Limb (tissue), 2 donors: ENCODE measurements at regions not wholly inside any gene's neighbourhood (a gene's known extent, or its start where the extent isn't known, plus 50 kb on each side); places are given as distances from the start of the nearest gene placed in this dataset.

ENCODE experiments used
- DNase-seq, 2 donors: peaks; one replicate each; pipeline ENCODE4 v3.0.0-alpha.2; 2016; ENCODE audit errors: extremely low spot score in 2 of 2

GRCh38 chr2:145622285-145622684 lies 1102.4 kb upstream of the ZEB2 start:
- no peak for DNase-seq

GRCh38 chr2:145617906-145618305 lies 1098.0 kb upstream of the ZEB2 start:
- no peak for DNase-seq

- no peak for DNase-seq
Observed at GRCh38 chr2:145617420-145617819, 1097.5 kb upstream of the ZEB2 start.

- no peak for DNase-seq
Observed at GRCh38 chr2:145615626-145616025, 1095.7 kb upstream of the ZEB2 start.

GRCh38 chr2:145609951-145610350 lies 1090.0 kb upstream of the ZEB2 start:
- no peak for DNase-seq

- no peak for DNase-seq
Observed at GRCh38 chr2:145601361-145601925, 1081.5 kb upstream of the ZEB2 start.

- no peak for DNase-seq
Observed at GRCh38 chr2:145600811-145601210, 1080.9 kb upstream of the ZEB2 start.

- DNase-seq, result no peak
Observed at GRCh38 chr2:145599756-145600155, 1079.8 kb upstream of the ZEB2 start.

- DNase-seq, result no peak
Observed at GRCh38 chr2:145598434-145598833, 1078.5 kb upstream of the ZEB2 start.

- DNase-seq, result no peak
Observed at GRCh38 chr2:145597809-145598208, 1077.9 kb upstream of the ZEB2 start.

GRCh38 chr2:145597006-145597405 lies 1077.1 kb upstream of the ZEB2 start:
- DNase-seq, result no peak

- no peak for DNase-seq
Observed at GRCh38 chr2:145596416-145596815, 1076.5 kb upstream of the ZEB2 start.

- no peak for DNase-seq
Observed at GRCh38 chr2:145595296-145595695, 1075.4 kb upstream of the ZEB2 start.

- peak in 1 of 2 donors; percentile 30 for DNase-seq
Observed at GRCh38 chr2:145593991-145594614, 1074.2 kb upstream of the ZEB2 start.

GRCh38 chr2:145593280-145593679 lies 1073.4 kb upstream of the ZEB2 start:
- no peak for DNase-seq

- DNase-seq, result no peak
Observed at GRCh38 chr2:145592361-145592760, 1072.4 kb upstream of the ZEB2 start.

- DNase-seq, result no peak
Observed at GRCh38 chr2:145591109-145591809, 1071.3 kb upstream of the ZEB2 start.

- DNase-seq, result no peak
Observed at GRCh38 chr2:145587922-145588321, 1068.0 kb upstream of the ZEB2 start.

- no peak for DNase-seq
Observed at GRCh38 chr2:145584353-145584752, 1064.4 kb upstream of the ZEB2 start.

GRCh38 chr2:145573608-145574007 lies 1053.7 kb upstream of the ZEB2 start:
- DNase-seq, result no peak

- DNase-seq, result no peak
Observed at GRCh38 chr2:145572238-145572637, 1052.3 kb upstream of the ZEB2 start.

- no peak for DNase-seq
Observed at GRCh38 chr2:145569108-145569507, 1049.2 kb upstream of the ZEB2 start.
